Neural progenitor cell (in vitro differentiated cells): ENCODE measurements at regions not wholly inside any gene's neighbourhood (a gene's known extent, or its start where the extent isn't known, plus 50 kb on each side); places are given as distances from the start of the nearest gene placed in this dataset.

Source experiments
- DNase-seq: peaks from one replicate; pipeline ENCODE4 v3.0.0-alpha.2; 2016; ENCODE audit warnings: low spot score
- H2AFZ ChIP-seq: fragments of 200-600 bp; sonication (generic); replicated peaks from 2 replicates; pipeline ENCODE4 v1.6.1; 2016; ENCODE audit warnings: antibody characterized with exemption
- H3F3A ChIP-seq: fragments of 200-600 bp; sonication (generic); 2 replicates; pipeline ENCODE4 v1.6.1; 2016; ENCODE audit warnings: antibody characterized with exemption, low read depth
- H3K27ac ChIP-seq: fragments of 200-600 bp; sonication (generic); 2 replicates; pipeline ENCODE4 v1.5.1; 2016; ENCODE audit warnings: mild to moderate bottlenecking
- H3K27me3 ChIP-seq: fragments of 200-600 bp; sonication (generic); 2 replicates; pipeline ENCODE4 v1.6.1; 2016; ENCODE audit warnings: mild to moderate bottlenecking, moderate library complexity
- H3K36me3 ChIP-seq: fragments of 200-600 bp; sonication (generic); 2 replicates; pipeline ENCODE4 v1.5.1; 2016
- H3K4me1 ChIP-seq: fragments of 200-600 bp; sonication (generic); 2 replicates; pipeline ENCODE4 v1.6.1; 2016; ENCODE audit warnings: mixed run types
- H3K4me2 ChIP-seq: fragments of 200-600 bp; sonication (generic); 2 replicates; pipeline ENCODE4 v1.6.1; 2016
- H3K4me3 ChIP-seq: fragments of 200-600 bp; sonication (generic); 2 replicates; pipeline ENCODE4 v1.5.1; 2016
- H3K79me2 ChIP-seq: fragments of 200-600 bp; sonication (generic); 2 replicates; pipeline ENCODE4 v1.6.1; 2016; ENCODE audit warnings: low read depth
- H3K9ac ChIP-seq: fragments of 200-600 bp; sonication (generic); 2 replicates; pipeline ENCODE4 v1.6.1; 2016
- H3K9me3 ChIP-seq: fragments of 200-600 bp; sonication (generic); 2 replicates; pipeline ENCODE4 v1.5.1; 2016; ENCODE audit warnings: low read depth
- H4K20me1 ChIP-seq: fragments of 200-600 bp; sonication (generic); 2 replicates; pipeline ENCODE4 v1.6.1; 2016; ENCODE audit warnings: low read depth
- H3K27ac Mint-ChIP-seq: 3 replicates; pipeline ENCODE4 v1.8.0; 2021; ENCODE audit warnings: mixed read lengths
- H3K27me3 Mint-ChIP-seq: 2 replicates; pipeline ENCODE4 v1.8.0; 2022; ENCODE audit warnings: low read depth, mild to moderate bottlenecking, inconsistent platforms, moderate library complexity, mixed read lengths; ENCODE audit not compliant: insufficient read depth
- H3K36me3 Mint-ChIP-seq: 3 replicates; pipeline ENCODE4 v1.8.0; 2021; ENCODE audit warnings: mixed read lengths
- H3K4me1 Mint-ChIP-seq: 3 replicates; pipeline ENCODE4 v1.8.0; 2021; ENCODE audit warnings: mixed read lengths
- H3K4me3 Mint-ChIP-seq: 3 replicates; pipeline ENCODE4 v1.8.0; 2021; ENCODE audit warnings: mild to moderate bottlenecking, moderate library complexity, mixed read lengths
- H3K9me3 Mint-ChIP-seq: 3 replicates; pipeline ENCODE4 v1.8.0; 2020; ENCODE audit warnings: mixed read lengths
- CTCF ChIP-seq: fragments of 200-600 bp; sonication (generic); IDR thresholded peaks from 2 replicates; pipeline ENCODE4 v1.5.1; 2017; ENCODE audit warnings: antibody characterized with exemption, mild to moderate bottlenecking
- EZH2 ChIP-seq: fragments of 200-600 bp; sonication (generic); IDR thresholded peaks from 2 replicates; pipeline ENCODE4 v1.6.1; 2017; ENCODE audit warnings: antibody characterized with exemption, mild to moderate bottlenecking, moderate library complexity
- EZH2phosphoT487 ChIP-seq: fragments of 200-600 bp; sonication (generic); IDR thresholded peaks from 2 replicates; pipeline ENCODE4 v1.6.1; 2017; ENCODE audit warnings: antibody characterized with exemption

GRCh38 chr4:79623021-79623870, 215.2 kb upstream of the GK2 start:
- Mint-ChIP-seq H3K27me3 (no peaks in the 10 kb centered on the region), H3K36me3 (no peaks in the 10 kb centered on the region), H3K9me3 (no peaks in the 10 kb centered on the region), H3K27ac (no peak overlapping the region), H3K4me3 (no peak overlapping the region), H3K4me1 (no peaks in the 10 kb centered on the region)
- Histone ChIP-seq H3K36me3 (no peaks in the 10 kb centered on the region), H4K20me1 (no peaks in the 10 kb centered on the region), H2AFZ (peak overlapping the region; percentile 82), H3K27me3 (no peaks in the 10 kb centered on the region), H3K4me2 (no peak overlapping the region), H3F3A (no peaks in the 10 kb centered on the region), H3K9ac (no peak overlapping the region), H3K9me3 (no peaks in the 10 kb centered on the region), H3K4me3 (no peak overlapping the region), H3K27ac (no peak overlapping the region), H3K79me2 (no peaks in the 10 kb centered on the region), H3K4me1 (no peaks in the 10 kb centered on the region)
- DNase-seq: no peak
- TF ChIP-seq EZH2phosphoT487 (no peak), CTCF (no peak), EZH2 (no peak)

- Histone ChIP-seq H3F3A (no peaks in the 10 kb centered on the region), H3K4me1 (no peaks in the 10 kb centered on the region), H3K27ac (no peak overlapping the region), H3K36me3 (no peaks in the 10 kb centered on the region), H3K4me2 (no peak overlapping the region), H4K20me1 (no peaks in the 10 kb centered on the region), H3K27me3 (no peaks in the 10 kb centered on the region), H3K79me2 (no peaks in the 10 kb centered on the region), H3K4me3 (no peak overlapping the region), H3K9me3 (no peaks in the 10 kb centered on the region), H2AFZ (no peak overlapping the region), H3K9ac (no peak overlapping the region)
- no peak for DNase-seq
- Mint-ChIP-seq H3K4me1 (no peaks in the 10 kb centered on the region), H3K27ac (no peak overlapping the region), H3K27me3 (no peaks in the 10 kb centered on the region), H3K4me3 (no peak overlapping the region), H3K36me3 (no peaks in the 10 kb centered on the region), H3K9me3 (no peaks in the 10 kb centered on the region)
- no peak for TF ChIP-seq EZH2phosphoT487
- TF ChIP-seq EZH2: no peak
- TF ChIP-seq CTCF: no peak
Measured at GRCh38 chr4:79621061-79621460, 213.0 kb upstream of the GK2 start.

- Histone ChIP-seq H4K20me1 (no peaks in the 10 kb centered on the region), H3K27me3 (no peaks in the 10 kb centered on the region), H3K36me3 (no peaks in the 10 kb centered on the region), H2AFZ (no peak overlapping the region), H3F3A (no peaks in the 10 kb centered on the region), H3K79me2 (no peaks in the 10 kb centered on the region), H3K4me2 (no peak overlapping the region), H3K27ac (no peak overlapping the region), H3K4me1 (peaks cover 4% of the 10 kb centered on the region), H3K9ac (no peak overlapping the region), H3K4me3 (no peak overlapping the region), H3K9me3 (no peaks in the 10 kb centered on the region)
- TF ChIP-seq CTCF (no peak), EZH2 (no peak), EZH2phosphoT487 (no peak)
- no peaks in the 10 kb centered on the region for H3K27me3 Mint-ChIP-seq
- H3K36me3 Mint-ChIP-seq: no peaks in the 10 kb centered on the region
- H3K27ac Mint-ChIP-seq: no peak overlapping the region
- no peaks in the 10 kb centered on the region for H3K9me3 Mint-ChIP-seq
- H3K4me3 Mint-ChIP-seq: no peak overlapping the region
- H3K4me1 Mint-ChIP-seq: no peaks in the 10 kb centered on the region
- DNase-seq: no peak
Measured at GRCh38 chr4:79620617-79621016, 212.6 kb upstream of the GK2 start.
